Smooth muscle cell (in vitro differentiated cells): ENCODE measurements at regions not wholly inside any gene's neighbourhood (a gene's known extent, or its start where the extent isn't known, plus 50 kb on each side); places are given as distances from the start of the nearest gene placed in this dataset.

Experiments used
- DNase-seq: peaks from one replicate; lab custom pipeline; 2025; ENCODE audit not compliant: unreplicated experiment; lab: John Stamatoyannopoulos, UW
- H2AFZ ChIP-seq: fragments of 200-600 bp; sonication (generic); 2 replicates; pipeline ENCODE4 v1.6.0; 2016; ENCODE audit warnings: antibody characterized with exemption, low read depth, mild to moderate bottlenecking
- H3F3A ChIP-seq: fragments of 200-600 bp; sonication (generic); 2 replicates; pipeline ENCODE4 v1.6.0; 2017; ENCODE audit warnings: antibody characterized with exemption, low read depth
- H3K27ac ChIP-seq: fragments of 200-600 bp; sonication (generic); 2 replicates; pipeline ENCODE4 v1.5.1; 2016; ENCODE audit warnings: low read depth, mild to moderate bottlenecking
- H3K27me3 ChIP-seq: fragments of 200-600 bp; sonication (generic); 2 replicates; pipeline ENCODE4 v1.6.1; 2016; ENCODE audit warnings: low read depth, mild to moderate bottlenecking
- H3K36me3 ChIP-seq: fragments of 200-600 bp; sonication (generic); 2 replicates; pipeline ENCODE4 v1.5.1; 2016; ENCODE audit warnings: low read depth
- H3K4me1 ChIP-seq: fragments of 200-600 bp; sonication (generic); 2 replicates; pipeline ENCODE4 v1.5.1; 2016; ENCODE audit warnings: low read depth
- H3K4me2 ChIP-seq: fragments of 200-600 bp; sonication (generic); 2 replicates; pipeline ENCODE4 v1.6.0; 2016; ENCODE audit warnings: mild to moderate bottlenecking
- H3K4me3 ChIP-seq: fragments of 200-600 bp; sonication (generic); 2 replicates; pipeline ENCODE4 v1.5.1; 2016; ENCODE audit warnings: mild to moderate bottlenecking
- H3K79me2 ChIP-seq: fragments of 200-600 bp; sonication (generic); 2 replicates; pipeline ENCODE4 v1.6.0; 2016; ENCODE audit warnings: low read depth, mild to moderate bottlenecking
- H3K9ac ChIP-seq: fragments of 200-600 bp; sonication (generic); 2 replicates; pipeline ENCODE4 v1.6.0; 2016; ENCODE audit warnings: low read depth
- H3K9me3 ChIP-seq: fragments of 200-600 bp; sonication (generic); replicated peaks from 2 replicates; pipeline ENCODE4 v1.5.1; 2016; ENCODE audit warnings: low read depth
- H4K20me1 ChIP-seq: fragments of 200-600 bp; sonication (generic); 2 replicates; pipeline ENCODE4 v1.6.0; 2016; ENCODE audit warnings: low read depth
- WGBS: methylation state at CpG from one replicate; pipeline ENCODE4 v1.1.7; 2016; ENCODE audit warnings: low lambda C conversion rate; 5-methylcytosine and 5-hydroxymethylcytosine counted together
- TF ChIP-seq, protein P1 (sequence below): fragments of 200-600 bp; sonication (generic); IDR thresholded peaks from 2 replicates; pipeline ENCODE4 v1.5.1; 2017; ENCODE audit warnings: borderline replicate concordance, mild to moderate bottlenecking, antibody characterized with exemption; ENCODE audit not compliant: insufficient read depth, poor library complexity, severe bottlenecking

DNA sequence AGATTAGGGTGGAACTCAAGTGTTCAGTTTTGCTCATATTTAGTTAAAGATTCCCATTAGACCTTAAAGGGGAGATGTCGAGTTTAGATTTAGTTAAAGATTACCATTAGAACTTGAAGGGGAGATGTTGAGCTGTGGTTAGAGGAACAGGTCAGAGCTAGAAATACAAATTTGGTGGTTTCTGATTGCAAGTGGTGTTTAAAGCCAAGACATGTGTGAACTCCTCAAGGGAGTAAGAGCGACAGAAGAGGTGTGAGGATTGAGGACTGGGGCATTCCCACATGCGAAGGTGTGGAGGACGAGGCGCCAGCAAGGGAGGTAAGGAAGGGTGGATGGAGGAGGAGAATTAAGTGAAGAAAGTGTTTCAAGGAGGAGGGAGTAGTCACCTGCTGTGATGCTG lies 168.6 kb downstream of the IER5 start:
- H3K36me3 ChIP-seq, result no peaks in the 10 kb centered on the region
- no peaks in the 10 kb centered on the region for H3K27me3 ChIP-seq
- H3F3A ChIP-seq, result no peaks in the 10 kb centered on the region
- no peaks in the 10 kb centered on the region for H3K4me1 ChIP-seq
- no peak overlapping the region for H2AFZ ChIP-seq
- no peaks in the 10 kb centered on the region for H3K79me2 ChIP-seq
- no peak overlapping the region for H3K9ac ChIP-seq
- WGBS, result 93% methylated on average over 5 of the region's 5 CpGs
- H3K4me2 ChIP-seq, result no peak overlapping the region
- TF ChIP-seq, protein P1, sequence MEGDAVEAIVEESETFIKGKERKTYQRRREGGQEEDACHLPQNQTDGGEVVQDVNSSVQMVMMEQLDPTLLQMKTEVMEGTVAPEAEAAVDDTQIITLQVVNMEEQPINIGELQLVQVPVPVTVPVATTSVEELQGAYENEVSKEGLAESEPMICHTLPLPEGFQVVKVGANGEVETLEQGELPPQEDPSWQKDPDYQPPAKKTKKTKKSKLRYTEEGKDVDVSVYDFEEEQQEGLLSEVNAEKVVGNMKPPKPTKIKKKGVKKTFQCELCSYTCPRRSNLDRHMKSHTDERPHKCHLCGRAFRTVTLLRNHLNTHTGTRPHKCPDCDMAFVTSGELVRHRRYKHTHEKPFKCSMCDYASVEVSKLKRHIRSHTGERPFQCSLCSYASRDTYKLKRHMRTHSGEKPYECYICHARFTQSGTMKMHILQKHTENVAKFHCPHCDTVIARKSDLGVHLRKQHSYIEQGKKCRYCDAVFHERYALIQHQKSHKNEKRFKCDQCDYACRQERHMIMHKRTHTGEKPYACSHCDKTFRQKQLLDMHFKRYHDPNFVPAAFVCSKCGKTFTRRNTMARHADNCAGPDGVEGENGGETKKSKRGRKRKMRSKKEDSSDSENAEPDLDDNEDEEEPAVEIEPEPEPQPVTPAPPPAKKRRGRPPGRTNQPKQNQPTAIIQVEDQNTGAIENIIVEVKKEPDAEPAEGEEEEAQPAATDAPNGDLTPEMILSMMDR, result no peak
- no peaks in the 10 kb centered on the region for H4K20me1 ChIP-seq
- H3K4me3 ChIP-seq, result no peak overlapping the region
- no peaks in the 10 kb centered on the region for H3K9me3 ChIP-seq
- H3K27ac ChIP-seq, result no peak overlapping the region
- no peak for DNase-seq

DNA sequence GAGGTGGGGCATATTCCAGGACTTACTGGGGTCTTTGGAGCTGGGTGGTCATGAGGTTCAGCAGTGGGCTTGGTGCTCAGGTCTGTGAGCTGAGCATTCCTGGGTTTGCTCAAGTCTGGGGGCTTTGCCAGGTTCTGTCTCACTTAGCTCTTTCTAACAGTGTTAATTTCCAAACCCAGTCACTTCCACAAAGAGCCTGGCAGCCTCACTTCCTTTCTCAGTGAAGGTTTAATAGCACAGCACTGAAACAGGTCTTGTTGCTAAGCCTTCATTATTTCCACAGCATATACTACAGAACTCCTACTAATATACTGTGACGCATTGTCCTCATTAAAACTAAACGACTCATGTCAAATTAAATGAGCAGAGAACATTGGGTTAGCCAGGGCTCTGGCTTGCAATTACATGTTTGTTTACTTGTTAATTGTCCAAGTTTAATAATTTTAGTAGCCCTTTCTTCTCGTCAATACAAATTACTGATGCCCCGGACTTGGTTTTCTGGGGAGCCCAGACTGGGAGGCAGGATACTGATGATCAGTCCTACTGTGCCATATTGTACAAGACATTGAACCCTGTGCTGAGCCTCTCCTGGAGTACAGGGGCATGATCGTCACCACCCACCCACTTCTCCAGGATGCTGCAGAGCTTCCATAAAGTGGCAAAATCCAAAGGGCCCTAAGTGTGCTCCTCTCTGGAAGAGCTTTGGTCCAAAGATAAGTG lies 170.7 kb downstream of the IER5 start:
- no peaks in the 10 kb centered on the region for H3K36me3 ChIP-seq
- 74% methylated on average over 5 of the region's 5 CpGs for WGBS
- H3K27me3 ChIP-seq, result no peaks in the 10 kb centered on the region
- no peak overlapping the region for H3K4me3 ChIP-seq
- H3K9ac ChIP-seq, result no peak overlapping the region
- DNase-seq, result no peak
- H3K4me1 ChIP-seq, result no peaks in the 10 kb centered on the region
- no peak overlapping the region for H2AFZ ChIP-seq
- no peaks in the 10 kb centered on the region for H3K9me3 ChIP-seq
- H4K20me1 ChIP-seq, result no peaks in the 10 kb centered on the region
- no peak overlapping the region for H3K27ac ChIP-seq
- no peaks in the 10 kb centered on the region for H3F3A ChIP-seq
- H3K4me2 ChIP-seq, result no peak overlapping the region
- TF ChIP-seq, protein P1, result no peak
- no peaks in the 10 kb centered on the region for H3K79me2 ChIP-seq

DNA sequence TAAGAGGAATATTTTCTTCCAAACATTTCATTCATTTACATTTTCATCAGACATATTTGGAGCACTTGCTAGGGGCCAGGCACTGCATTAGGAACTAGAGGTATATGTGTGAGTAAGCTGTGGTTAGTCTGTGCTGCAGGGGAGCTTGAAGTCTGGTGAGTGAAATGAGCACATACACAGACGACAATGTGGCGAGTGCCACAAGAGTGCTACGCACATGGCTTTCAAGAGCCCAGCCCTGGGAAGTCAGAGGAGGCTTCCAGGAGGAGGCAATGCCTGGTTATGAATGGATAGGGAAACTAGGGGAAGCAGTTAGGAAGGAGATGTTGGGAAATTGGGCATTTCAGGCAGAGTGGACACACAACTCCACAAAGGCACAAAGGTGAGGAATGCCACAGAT lies 171.8 kb downstream of the IER5 start:
- Histone ChIP-seq H3K27ac (no peak overlapping the region), H2AFZ (no peak overlapping the region), H3K4me2 (no peak overlapping the region), H3K9ac (no peak overlapping the region), H3K27me3 (no peaks in the 10 kb centered on the region), H3K9me3 (no peaks in the 10 kb centered on the region), H3K4me3 (no peak overlapping the region), H3F3A (no peaks in the 10 kb centered on the region), H3K79me2 (no peaks in the 10 kb centered on the region), H4K20me1 (no peaks in the 10 kb centered on the region), H3K36me3 (no peaks in the 10 kb centered on the region), H3K4me1 (no peaks in the 10 kb centered on the region)
- no peak for DNase-seq
- WGBS, result 87% methylated on average over 3 of the region's 3 CpGs
- TF ChIP-seq, protein P1, result no peak

DNA sequence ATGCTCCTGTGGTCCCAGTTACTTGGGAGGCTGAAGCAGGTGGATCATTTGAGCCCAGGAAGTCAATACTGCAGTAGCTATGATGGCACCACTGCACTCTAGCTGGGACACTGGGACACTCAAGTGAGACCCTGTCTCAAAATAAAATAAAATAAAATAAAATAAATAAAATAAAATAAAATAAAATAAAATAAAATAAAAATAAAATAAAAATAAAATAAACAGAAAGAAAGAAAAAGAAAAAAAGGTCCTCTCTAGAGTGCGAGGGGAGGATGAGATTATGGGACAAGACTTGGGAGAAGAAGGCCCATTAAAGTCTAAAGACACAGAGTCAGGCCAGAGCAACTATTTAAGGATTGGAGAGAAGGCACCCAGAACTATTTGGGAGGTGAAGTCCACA lies 172.5 kb downstream of the IER5 start:
- no peaks in the 10 kb centered on the region for H3F3A ChIP-seq
- H3K4me1 ChIP-seq, result no peaks in the 10 kb centered on the region
- H3K4me3 ChIP-seq, result no peak overlapping the region
- TF ChIP-seq, protein P1, result no peak
- H3K27ac ChIP-seq, result no peak overlapping the region
- no peak overlapping the region for H3K4me2 ChIP-seq
- no peaks in the 10 kb centered on the region for H3K36me3 ChIP-seq
- H4K20me1 ChIP-seq, result no peaks in the 10 kb centered on the region
- H3K79me2 ChIP-seq, result no peaks in the 10 kb centered on the region
- no peak overlapping the region for H2AFZ ChIP-seq
- H3K9me3 ChIP-seq, result no peaks in the 10 kb centered on the region
- H3K9ac ChIP-seq, result no peak overlapping the region
- no peak for DNase-seq
- 83% methylated on average over 1 of the region's 1 CpG for WGBS
- no peaks in the 10 kb centered on the region for H3K27me3 ChIP-seq
